Activated T-helper 2 cell treated with anti-CD3 and anti-CD28 coated beads, Interferon-gamma antibody, Interleukin-2, Interleukin-4, amounts not matched to agents 10 μg/mL and 5 μg/mL and 100 μg/mL, durations not matched to agents 14 hours and 24 hours and 36 hours (primary cell): ENCODE measurements at regions not wholly inside any gene's neighbourhood (a gene's known extent, or its start where the extent isn't known, plus 50 kb on each side); places are given as distances from the start of the nearest gene placed in this dataset.

Experiments used
- DNase-seq: peaks from one replicate; pipeline ENCODE4 v3.0.0; 2021; ENCODE audit warnings: low spot score
- H3K27ac Mint-ChIP-seq: one replicate; pipeline ENCODE4 v1.8.0; 2021; ENCODE audit warnings: mixed read lengths
- H3K27me3 Mint-ChIP-seq: one replicate; pipeline ENCODE4 v1.8.0; 2021; ENCODE audit warnings: low read depth, mixed read lengths
- H3K36me3 Mint-ChIP-seq: one replicate; pipeline ENCODE4 v1.8.0; 2021; ENCODE audit warnings: low read depth, mixed read lengths
- H3K4me1 Mint-ChIP-seq: one replicate; pipeline ENCODE4 v1.8.0; 2021; ENCODE audit warnings: low read depth, mixed read lengths
- H3K4me3 Mint-ChIP-seq: one replicate; pipeline ENCODE4 v1.8.0; 2021; ENCODE audit warnings: low read depth, mild to moderate bottlenecking, moderate library complexity, mixed read lengths
- H3K9me3 Mint-ChIP-seq: one replicate; pipeline ENCODE4 v1.8.0; 2021; ENCODE audit warnings: mixed read lengths
- intact Hi-C: fragments of 100-400 bp; cut with micrococcal nuclease; formaldehyde crosslinking; loops from one replicate; pipeline ENCODE4 v1.15.1; 2023

- Mint-ChIP-seq H3K4me3 (no peak overlapping the region), H3K9me3 (peaks cover 21% of the 10 kb centered on the region), H3K27ac (no peak overlapping the region), H3K27me3 (no peaks in the 10 kb centered on the region), H3K4me1 (no peaks in the 10 kb centered on the region), H3K36me3 (no peaks in the 10 kb centered on the region)
- no peak for DNase-seq
- intact Hi-C loops = no loop called here
Measured at GRCh38 chr18:73087282-73087977, 219.6 kb upstream of the NETO1 start.

DNA sequence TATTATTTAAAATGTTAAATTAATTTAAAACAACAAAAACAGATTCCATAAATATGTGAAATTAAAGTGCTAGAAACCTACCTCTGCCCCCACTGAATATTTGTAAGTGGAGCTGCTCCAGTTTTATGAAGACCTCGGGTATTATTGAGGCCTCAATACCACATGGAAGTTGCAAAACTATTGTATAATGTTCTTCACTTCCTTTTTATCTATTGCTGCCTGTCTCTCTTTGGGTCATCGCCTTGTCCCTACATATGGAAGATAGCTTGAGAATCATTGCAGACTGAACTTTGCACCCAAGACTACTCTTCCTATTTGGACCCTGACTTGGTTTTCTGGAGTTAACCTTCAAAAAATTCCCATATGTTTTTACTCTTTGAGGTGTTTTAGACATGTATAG is 212.1 kb upstream of the NETO1 start:
- peaks cover 14% of the 10 kb centered on the region for H3K9me3 Mint-ChIP-seq
- intact Hi-C loops = no loop called here
- no peak for DNase-seq
- no peaks in the 10 kb centered on the region for H3K36me3 Mint-ChIP-seq
- no peaks in the 10 kb centered on the region for H3K27me3 Mint-ChIP-seq
- H3K27ac Mint-ChIP-seq = no peak overlapping the region
- no peaks in the 10 kb centered on the region for H3K4me1 Mint-ChIP-seq
- no peak overlapping the region for H3K4me3 Mint-ChIP-seq

DNA sequence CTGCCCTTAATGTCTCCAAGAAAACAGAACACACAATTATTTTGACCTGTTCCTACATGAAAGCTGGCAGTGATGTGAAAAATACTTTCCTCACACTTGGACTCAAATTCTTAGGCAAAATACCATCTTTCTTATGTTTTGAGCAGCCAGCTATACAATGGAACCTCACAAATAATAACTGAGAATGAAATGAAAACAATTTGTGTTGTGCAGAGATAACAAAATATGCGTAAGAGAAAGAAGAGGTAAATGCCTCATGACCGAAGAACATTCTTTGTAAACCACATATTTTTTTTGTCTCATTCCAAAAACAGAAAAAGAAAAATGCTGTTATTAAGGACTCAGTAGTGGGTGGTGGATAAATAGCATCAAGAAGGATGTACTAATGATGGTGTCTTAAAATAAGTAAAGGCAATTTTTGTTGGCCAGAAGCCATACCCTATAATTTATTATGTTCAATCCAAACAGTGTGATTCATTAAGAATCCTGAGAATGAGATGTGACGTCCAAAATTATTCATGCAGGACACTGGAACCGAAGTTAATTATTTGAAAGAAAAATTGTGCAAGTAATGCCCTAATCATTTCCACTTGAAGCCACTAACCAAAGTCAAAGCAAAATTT is 193.0 kb upstream of the NETO1 start:
- no peaks in the 10 kb centered on the region for H3K9me3 Mint-ChIP-seq
- no peak for DNase-seq
- H3K4me3 Mint-ChIP-seq = no peak overlapping the region
- H3K27me3 Mint-ChIP-seq = no peaks in the 10 kb centered on the region
- H3K36me3 Mint-ChIP-seq = no peaks in the 10 kb centered on the region
- no peaks in the 10 kb centered on the region for H3K4me1 Mint-ChIP-seq
- intact Hi-C loops = no loop called here
- H3K27ac Mint-ChIP-seq = no peak overlapping the region

- intact Hi-C loops = no loop called here
- no peak overlapping the region for H3K4me3 Mint-ChIP-seq
- H3K9me3 Mint-ChIP-seq = no peaks in the 10 kb centered on the region
- no peak for DNase-seq
- H3K27me3 Mint-ChIP-seq = no peaks in the 10 kb centered on the region
- H3K4me1 Mint-ChIP-seq = no peaks in the 10 kb centered on the region
- no peaks in the 10 kb centered on the region for H3K36me3 Mint-ChIP-seq
- no peak overlapping the region for H3K27ac Mint-ChIP-seq
Measured at GRCh38 chr18:73059280-73059679, 191.5 kb upstream of the NETO1 start.

- peaks cover 21% of the 10 kb centered on the region for H3K9me3 Mint-ChIP-seq
- no peaks in the 10 kb centered on the region for H3K4me1 Mint-ChIP-seq
Measured at GRCh38 chr18:73047688-73048087, 179.9 kb upstream of the NETO1 start.

DNA sequence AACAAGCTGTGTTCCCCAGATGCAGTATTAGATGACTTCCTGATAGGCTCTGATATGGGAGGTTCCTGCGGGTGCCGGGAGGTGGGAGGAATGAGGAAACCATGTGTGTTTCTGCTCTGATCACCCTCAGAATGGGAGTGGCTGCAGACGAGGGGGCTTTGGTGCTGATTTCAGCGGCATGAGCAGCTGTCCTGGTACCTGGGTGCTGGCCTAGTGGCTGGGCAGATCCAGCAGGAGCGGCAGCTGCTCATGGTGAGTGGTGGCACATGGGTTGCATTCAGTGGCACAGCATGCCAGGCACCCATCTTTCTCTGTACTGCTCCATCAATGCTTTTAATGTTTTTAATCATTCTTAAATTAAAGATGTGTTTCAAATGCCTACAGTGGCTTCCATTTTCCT is 177.2 kb upstream of the NETO1 start:
- Mint-ChIP-seq H3K4me1 (no peaks in the 10 kb centered on the region), H3K9me3 (peaks cover 11% of the 10 kb centered on the region), H3K27me3 (no peaks in the 10 kb centered on the region), H3K36me3 (no peaks in the 10 kb centered on the region), H3K4me3 (no peak overlapping the region), H3K27ac (no peak overlapping the region)
- DNase-seq = no peak
- intact Hi-C loops = no loop called here

More at GRCh38 chr18:73047688-73048087, 179.9 kb upstream of the NETO1 start:
- Mint-ChIP-seq H3K4me3 (no peak overlapping the region), H3K27me3 (no peaks in the 10 kb centered on the region), H3K27ac (no peak overlapping the region), H3K36me3 (no peaks in the 10 kb centered on the region)
- DNase-seq = no peak
- intact Hi-C loops = no loop called here

- Mint-ChIP-seq H3K36me3 (no peaks in the 10 kb centered on the region), H3K9me3 (peaks cover 11% of the 10 kb centered on the region), H3K4me3 (no peak overlapping the region), H3K27me3 (no peaks in the 10 kb centered on the region), H3K4me1 (no peaks in the 10 kb centered on the region), H3K27ac (no peak overlapping the region)
- intact Hi-C loops = no loop called here
- no peak for DNase-seq
Measured at GRCh38 chr18:73043611-73044010, 175.8 kb upstream of the NETO1 start.

- H3K9me3 Mint-ChIP-seq = peaks cover 14% of the 10 kb centered on the region
- no peaks in the 10 kb centered on the region for H3K36me3 Mint-ChIP-seq
- no peak for DNase-seq
- H3K4me1 Mint-ChIP-seq = no peaks in the 10 kb centered on the region
- no peak overlapping the region for H3K27ac Mint-ChIP-seq
- intact Hi-C loops = no loop called here
- H3K27me3 Mint-ChIP-seq = no peaks in the 10 kb centered on the region
- H3K4me3 Mint-ChIP-seq = no peak overlapping the region
Measured at GRCh38 chr18:73043211-73043610, 175.4 kb upstream of the NETO1 start.

DNA sequence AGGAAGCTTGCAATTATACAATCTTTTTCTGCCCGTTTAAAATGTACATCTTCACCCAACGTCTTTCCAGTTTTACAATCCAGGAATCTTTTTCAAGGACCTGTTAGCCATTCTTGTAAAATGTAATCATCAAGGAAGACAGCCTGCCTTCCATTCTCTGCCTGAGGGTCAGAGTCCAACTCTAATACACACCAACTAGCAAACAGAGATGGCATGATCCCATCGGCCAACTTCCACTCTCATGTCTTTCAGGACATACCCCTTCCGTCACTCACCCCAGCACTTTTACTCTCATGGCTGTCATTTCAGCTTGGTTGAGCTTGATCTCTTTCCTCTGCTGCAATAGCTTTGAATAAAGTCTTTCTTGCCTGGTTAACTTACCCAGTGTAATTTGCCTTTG is 172.5 kb upstream of the NETO1 start:
- Mint-ChIP-seq H3K36me3 (no peaks in the 10 kb centered on the region), H3K27me3 (no peaks in the 10 kb centered on the region), H3K4me3 (no peak overlapping the region), H3K27ac (no peak overlapping the region), H3K4me1 (no peaks in the 10 kb centered on the region), H3K9me3 (peaks cover 5% of the 10 kb centered on the region)
- intact Hi-C loops = no loop called here
- DNase-seq = no peak

GRCh38 chr18:73038336-73038735 is 170.5 kb upstream of the NETO1 start:
- intact Hi-C loops = no loop called here
- no peak for DNase-seq
- no peak overlapping the region for H3K27ac Mint-ChIP-seq
- no peaks in the 10 kb centered on the region for H3K27me3 Mint-ChIP-seq
- peaks cover 5% of the 10 kb centered on the region for H3K9me3 Mint-ChIP-seq
- no peaks in the 10 kb centered on the region for H3K4me1 Mint-ChIP-seq
- H3K36me3 Mint-ChIP-seq = no peaks in the 10 kb centered on the region
- H3K4me3 Mint-ChIP-seq = no peak overlapping the region

DNA sequence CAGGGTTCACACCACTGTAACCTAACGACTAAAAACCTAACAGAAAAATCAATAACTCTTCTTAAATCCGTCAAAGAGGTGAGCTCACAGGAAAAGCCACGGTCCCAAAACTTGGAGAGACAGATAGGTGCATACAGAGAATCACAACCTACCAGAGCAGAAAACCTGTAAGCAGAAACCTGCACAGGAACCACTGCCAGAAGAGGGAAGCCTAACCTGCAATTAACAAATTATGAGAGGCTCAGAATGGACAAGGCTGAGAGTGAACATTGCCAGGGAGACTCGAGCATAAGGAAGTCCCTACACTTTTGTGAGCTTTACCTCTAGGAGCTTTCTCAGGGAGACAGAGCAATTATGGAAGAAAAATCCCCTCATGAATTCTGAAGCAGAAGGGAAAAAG is 156.2 kb upstream of the NETO1 start:
- no peaks in the 10 kb centered on the region for H3K27me3 Mint-ChIP-seq
- H3K4me3 Mint-ChIP-seq = no peak overlapping the region
- H3K36me3 Mint-ChIP-seq = no peaks in the 10 kb centered on the region
- no peak overlapping the region for H3K27ac Mint-ChIP-seq
- no peaks in the 10 kb centered on the region for H3K4me1 Mint-ChIP-seq
- no peak for DNase-seq
- H3K9me3 Mint-ChIP-seq = peaks cover 38% of the 10 kb centered on the region
- intact Hi-C loops = no loop called here

GRCh38 chr18:73009691-73010090 is 141.9 kb upstream of the NETO1 start:
- H3K9me3 Mint-ChIP-seq = peaks cover 2% of the 10 kb centered on the region
- DNase-seq = no peak
- H3K27me3 Mint-ChIP-seq = no peaks in the 10 kb centered on the region
- intact Hi-C loops = no loop called here
- no peaks in the 10 kb centered on the region for H3K4me1 Mint-ChIP-seq
- no peak overlapping the region for H3K4me3 Mint-ChIP-seq
- H3K36me3 Mint-ChIP-seq = no peaks in the 10 kb centered on the region
- H3K27ac Mint-ChIP-seq = no peak overlapping the region

GRCh38 chr18:73007915-73008308 is 140.1 kb upstream of the NETO1 start:
- no peaks in the 10 kb centered on the region for H3K27me3 Mint-ChIP-seq
- no peak for DNase-seq
- H3K36me3 Mint-ChIP-seq = no peaks in the 10 kb centered on the region
- H3K4me1 Mint-ChIP-seq = no peaks in the 10 kb centered on the region
- H3K27ac Mint-ChIP-seq = no peak overlapping the region
- intact Hi-C loops = no loop called here
- no peak overlapping the region for H3K4me3 Mint-ChIP-seq
- H3K9me3 Mint-ChIP-seq = no peaks in the 10 kb centered on the region
